ENCODE measurements at regions not wholly inside any gene's neighbourhood (a gene's known extent, or its start where the extent isn't known, plus 50 kb on each side); places are given as distances from the start of the nearest gene placed in this dataset.
A peak's percentile ranks its signal among the peaks of the same experiment; 100 is the strongest.

DNA sequence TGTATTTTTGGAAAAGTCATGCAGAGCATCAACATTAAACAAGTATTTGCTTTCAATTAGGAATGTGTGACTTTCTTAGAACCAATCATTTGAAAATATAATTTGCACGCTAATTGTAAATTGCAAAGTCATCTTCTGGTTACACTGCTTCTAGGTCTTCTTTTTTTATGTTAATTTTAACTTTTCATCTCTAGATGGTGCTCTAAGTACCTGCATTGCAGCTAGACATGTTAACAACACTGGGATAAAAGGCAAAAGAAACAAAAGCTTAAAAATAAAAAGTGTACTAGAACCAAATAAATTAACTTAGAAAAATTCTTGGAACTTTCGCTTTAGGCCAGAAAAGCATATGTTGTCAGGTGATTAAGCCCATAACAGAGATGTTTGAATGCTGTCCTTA is 2758.2 kb downstream of the PCDH9 start:
- no peak for ATAC-seq
- WGBS (ENCODE audit: low lambda C conversion rate), result 4% methylated on average over 2 of the region's 2 CpGs
- no peak overlapping the region for H3K9ac ChIP-seq (ENCODE audit: insufficient read depth, low read depth, low read length)
- no peak overlapping the region for H3K4me2 ChIP-seq (ENCODE audit: low read depth, low read length)
- no peak overlapping the region for H3K4me3 ChIP-seq (replicated peaks in 1 of 3; ENCODE audit: insufficient read depth in 1 of 3, low read depth in 2 of 3, low read length in 3 of 3)
- no peaks in the 10 kb centered on the region for H3K79me2 ChIP-seq (ENCODE audit: insufficient read depth, low read length)
- peak; percentile 15 for DNase-seq (ENCODE audit: low spot score)
- in situ Hi-C loops (cut with HindIII; ENCODE audit: extremely low pct_ligation_motif_present, low pct_unique_long_range_greater_than_20kb) (loop anchor here (25.0 kb wide), 1 partner anchor 1165 kb away; no protein-coding TSS in a partner anchor), intact Hi-C loops (cut with micrococcal nuclease; ENCODE audit: unreplicated experiment) (loop anchor here (2.0 to 5.0 kb wide), 2 partner anchors 731 to 1165 kb away; no protein-coding TSS in a partner anchor)
- ChIA-PET CTCF (ENCODE audit: low intra/inter-chr PET ratio, low total read pairs) (no interaction called here), POLR2A (no interaction called here)
- no peak overlapping the region for H2AFZ ChIP-seq (ENCODE audit: low read length)
- TF ChIP-seq STAG1 (CRISPR knock-in tag; IDR thresholded peaks at IDR 0.05) (peak; percentile 57), NFE2L2 (IDR thresholded peaks at IDR 0.05; ENCODE audit: low read length) (peak; percentile 78), ZNF552 (CRISPR knock-in tag; IDR thresholded peaks at IDR 0.05; ENCODE audit: borderline replicate concordance) (no peak), ESRRA (CRISPR knock-in tag; IDR thresholded peaks at IDR 0.05; ENCODE audit: low read depth) (no peak)
- TF ChIP-seq, protein P1, sequence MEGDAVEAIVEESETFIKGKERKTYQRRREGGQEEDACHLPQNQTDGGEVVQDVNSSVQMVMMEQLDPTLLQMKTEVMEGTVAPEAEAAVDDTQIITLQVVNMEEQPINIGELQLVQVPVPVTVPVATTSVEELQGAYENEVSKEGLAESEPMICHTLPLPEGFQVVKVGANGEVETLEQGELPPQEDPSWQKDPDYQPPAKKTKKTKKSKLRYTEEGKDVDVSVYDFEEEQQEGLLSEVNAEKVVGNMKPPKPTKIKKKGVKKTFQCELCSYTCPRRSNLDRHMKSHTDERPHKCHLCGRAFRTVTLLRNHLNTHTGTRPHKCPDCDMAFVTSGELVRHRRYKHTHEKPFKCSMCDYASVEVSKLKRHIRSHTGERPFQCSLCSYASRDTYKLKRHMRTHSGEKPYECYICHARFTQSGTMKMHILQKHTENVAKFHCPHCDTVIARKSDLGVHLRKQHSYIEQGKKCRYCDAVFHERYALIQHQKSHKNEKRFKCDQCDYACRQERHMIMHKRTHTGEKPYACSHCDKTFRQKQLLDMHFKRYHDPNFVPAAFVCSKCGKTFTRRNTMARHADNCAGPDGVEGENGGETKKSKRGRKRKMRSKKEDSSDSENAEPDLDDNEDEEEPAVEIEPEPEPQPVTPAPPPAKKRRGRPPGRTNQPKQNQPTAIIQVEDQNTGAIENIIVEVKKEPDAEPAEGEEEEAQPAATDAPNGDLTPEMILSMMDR (CRISPR knock-in tag; IDR thresholded peaks at IDR 0.05), result peak; percentile 31; the same call in 1 of the 2 replicates
- H3K4me1 ChIP-seq (ENCODE audit: insufficient read depth, low read length), result no peaks in the 10 kb centered on the region
- no peaks in the 10 kb centered on the region for H3K36me3 ChIP-seq (replicated peaks in 1 of 2; ENCODE audit: control insufficient read depth in 1 of 2, insufficient read depth in 2 of 2, low read length in 2 of 2)
- no TSS peak for BruUV-seq (replicated peaks)
- H3K27me3 ChIP-seq (ENCODE audit: control insufficient read depth in 1 of 2, insufficient read depth in 2 of 2, low read length in 2 of 2), result no peaks in the 10 kb centered on the region
- no peak overlapping the region for H3K27ac ChIP-seq (ENCODE audit: extremely low read length, insufficient read depth, low read length)
- H4K20me1 ChIP-seq (ENCODE audit: insufficient read depth, low read length), result no peaks in the 10 kb centered on the region
- H3K9me3 ChIP-seq (ENCODE audit: low read length), result no peaks in the 10 kb centered on the region
- FAIRE-seq, result no peak

DNA sequence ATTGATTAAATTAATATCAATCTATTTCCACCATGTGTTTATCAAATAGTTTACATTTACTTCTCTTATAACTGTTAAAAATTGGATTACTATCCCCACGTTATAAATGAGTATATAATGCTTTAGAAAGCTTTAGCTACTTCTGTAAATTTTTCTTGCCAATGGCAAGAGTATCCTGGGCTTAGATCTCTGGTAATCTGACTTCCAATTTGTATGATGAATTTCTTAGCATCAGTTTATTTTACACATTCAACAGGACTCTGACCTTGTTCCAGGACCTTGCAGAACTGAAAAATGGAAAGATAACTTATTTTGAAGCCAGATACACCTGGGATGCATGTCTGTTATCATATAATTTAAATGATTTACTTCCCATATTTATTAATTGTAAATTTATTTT is 2759.4 kb downstream of the PCDH9 start:
- Histone ChIP-seq H3K79me2 (ENCODE audit: insufficient read depth, low read length) (no peaks in the 10 kb centered on the region), H3K36me3 (replicated peaks in 1 of 2; ENCODE audit: control insufficient read depth in 1 of 2, insufficient read depth in 2 of 2, low read length in 2 of 2) (no peaks in the 10 kb centered on the region), H3K4me3 (replicated peaks in 1 of 3; ENCODE audit: insufficient read depth in 1 of 3, low read depth in 2 of 3, low read length in 3 of 3) (no peak overlapping the region), H3K9me3 (ENCODE audit: low read length) (no peaks in the 10 kb centered on the region), H3K4me1 (ENCODE audit: insufficient read depth, low read length) (no peaks in the 10 kb centered on the region), H4K20me1 (ENCODE audit: insufficient read depth, low read length) (no peaks in the 10 kb centered on the region), H2AFZ (ENCODE audit: low read length) (no peak overlapping the region), H3K27me3 (ENCODE audit: control insufficient read depth in 1 of 2, insufficient read depth in 2 of 2, low read length in 2 of 2) (no peaks in the 10 kb centered on the region), H3K27ac (ENCODE audit: extremely low read length, insufficient read depth, low read length) (no peak overlapping the region), H3K4me2 (ENCODE audit: low read depth, low read length) (no peak overlapping the region), H3K9ac (ENCODE audit: insufficient read depth, low read depth, low read length) (no peak overlapping the region)
- DNase-seq (ENCODE audit: low spot score), result no peak
- ATAC-seq, result no peak
- intact Hi-C loops (cut with micrococcal nuclease; ENCODE audit: unreplicated experiment), result loop anchor here (5.0 kb wide), 1 partner anchor 1167 kb away; no protein-coding TSS in a partner anchor
- ChIA-PET POLR2A (no interaction called here), CTCF (ENCODE audit: low intra/inter-chr PET ratio, low total read pairs) (no interaction called here)
- BruUV-seq (replicated peaks), result no TSS peak
- FAIRE-seq, result no peak
- 0% methylated on average over 1 of the region's 1 CpG for WGBS (ENCODE audit: low lambda C conversion rate)
- in situ Hi-C loops (cut with HindIII; ENCODE audit: extremely low pct_ligation_motif_present, low pct_unique_long_range_greater_than_20kb), result loop anchor here (25.0 kb wide), 1 partner anchor 1167 kb away; no protein-coding TSS in a partner anchor
- no peak for TF ChIP-seq SP4 (CRISPR knock-in tag; IDR thresholded peaks at IDR 0.05)
- no peak for TF ChIP-seq ZNF788 (CRISPR knock-in tag; IDR thresholded peaks at IDR 0.05; ENCODE audit: borderline replicate concordance)
- TF ChIP-seq, protein P2, sequence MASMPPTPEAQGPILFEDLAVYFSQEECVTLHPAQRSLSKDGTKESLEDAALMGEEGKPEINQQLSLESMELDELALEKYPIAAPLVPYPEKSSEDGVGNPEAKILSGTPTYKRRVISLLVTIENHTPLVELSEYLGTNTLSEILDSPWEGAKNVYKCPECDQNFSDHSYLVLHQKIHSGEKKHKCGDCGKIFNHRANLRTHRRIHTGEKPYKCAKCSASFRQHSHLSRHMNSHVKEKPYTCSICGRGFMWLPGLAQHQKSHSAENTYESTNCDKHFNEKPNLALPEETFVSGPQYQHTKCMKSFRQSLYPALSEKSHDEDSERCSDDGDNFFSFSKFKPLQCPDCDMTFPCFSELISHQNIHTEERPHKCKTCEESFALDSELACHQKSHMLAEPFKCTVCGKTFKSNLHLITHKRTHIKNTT (CRISPR knock-in tag; IDR thresholded peaks at IDR 0.05), result no peak
- TF ChIP-seq CBFB (CRISPR knock-in tag; IDR thresholded peaks at IDR 0.05), result no peak
- TF ChIP-seq XRCC5 (optimal IDR thresholded peaks at IDR 0.05; ENCODE audit: low read length), result no peak
- no peak for TF ChIP-seq CC2D1A (CRISPR knock-in tag; IDR thresholded peaks at IDR 0.05)
- no peak for TF ChIP-seq ZNF121 (CRISPR knock-in tag; IDR thresholded peaks at IDR 0.05)
- TF ChIP-seq, protein P3, sequence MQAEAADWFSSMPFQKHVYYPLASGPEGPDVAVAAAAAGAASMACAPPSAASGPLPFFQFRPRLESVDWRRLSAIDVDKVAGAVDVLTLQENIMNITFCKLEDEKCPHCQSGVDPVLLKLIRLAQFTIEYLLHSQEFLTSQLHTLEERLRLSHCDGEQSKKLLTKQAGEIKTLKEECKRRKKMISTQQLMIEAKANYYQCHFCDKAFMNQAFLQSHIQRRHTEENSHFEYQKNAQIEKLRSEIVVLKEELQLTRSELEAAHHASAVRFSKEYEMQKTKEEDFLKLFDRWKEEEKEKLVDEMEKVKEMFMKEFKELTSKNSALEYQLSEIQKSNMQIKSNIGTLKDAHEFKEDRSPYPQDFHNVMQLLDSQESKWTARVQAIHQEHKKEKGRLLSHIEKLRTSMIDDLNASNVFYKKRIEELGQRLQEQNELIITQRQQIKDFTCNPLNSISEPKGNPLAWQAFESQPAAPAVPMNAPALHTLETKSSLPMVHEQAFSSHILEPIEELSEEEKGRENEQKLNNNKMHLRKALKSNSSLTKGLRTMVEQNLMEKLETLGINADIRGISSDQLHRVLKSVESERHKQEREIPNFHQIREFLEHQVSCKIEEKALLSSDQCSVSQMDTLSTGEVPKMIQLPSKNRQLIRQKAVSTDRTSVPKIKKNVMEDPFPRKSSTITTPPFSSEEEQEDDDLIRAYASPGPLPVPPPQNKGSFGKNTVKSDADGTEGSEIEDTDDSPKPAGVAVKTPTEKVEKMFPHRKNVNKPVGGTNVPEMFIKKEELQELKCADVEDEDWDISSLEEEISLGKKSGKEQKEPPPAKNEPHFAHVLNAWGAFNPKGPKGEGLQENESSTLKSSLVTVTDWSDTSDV (CRISPR knock-in tag; IDR thresholded peaks at IDR 0.05), result no peak
- TF ChIP-seq ZNF619 (CRISPR knock-in tag; IDR thresholded peaks at IDR 0.05), result no peak
- no peak for TF ChIP-seq HDAC2 (CRISPR knock-in tag; IDR thresholded peaks at IDR 0.05)
- TF ChIP-seq ZNF30 (CRISPR knock-in tag; IDR thresholded peaks at IDR 0.05), result no peak
